Loucy (cell line): ENCODE measurements at regions not wholly inside any gene's neighbourhood (a gene's known extent, or its start where the extent isn't known, plus 50 kb on each side); places are given as distances from the start of the nearest gene placed in this dataset.

ENCODE experiments used
- EZH2phosphoT487 ChIP-seq: fragments of 200-600 bp; IDR thresholded peaks from 2 replicates; pipeline ENCODE4 v1.6.1; 2018; ENCODE audit warnings: antibody characterized with exemption, mild to moderate bottlenecking, moderate library complexity, borderline replicate concordance
- TF ChIP-seq, protein P1 (sequence below): fragments of 200-600 bp; sonication (generic); conservative IDR thresholded peaks from 2 replicates; pipeline ENCODE4 v1.5.1; 2014; ENCODE audit warnings: mild to moderate bottlenecking, antibody characterized with exemption, low read length

- TF ChIP-seq, protein P1, sequence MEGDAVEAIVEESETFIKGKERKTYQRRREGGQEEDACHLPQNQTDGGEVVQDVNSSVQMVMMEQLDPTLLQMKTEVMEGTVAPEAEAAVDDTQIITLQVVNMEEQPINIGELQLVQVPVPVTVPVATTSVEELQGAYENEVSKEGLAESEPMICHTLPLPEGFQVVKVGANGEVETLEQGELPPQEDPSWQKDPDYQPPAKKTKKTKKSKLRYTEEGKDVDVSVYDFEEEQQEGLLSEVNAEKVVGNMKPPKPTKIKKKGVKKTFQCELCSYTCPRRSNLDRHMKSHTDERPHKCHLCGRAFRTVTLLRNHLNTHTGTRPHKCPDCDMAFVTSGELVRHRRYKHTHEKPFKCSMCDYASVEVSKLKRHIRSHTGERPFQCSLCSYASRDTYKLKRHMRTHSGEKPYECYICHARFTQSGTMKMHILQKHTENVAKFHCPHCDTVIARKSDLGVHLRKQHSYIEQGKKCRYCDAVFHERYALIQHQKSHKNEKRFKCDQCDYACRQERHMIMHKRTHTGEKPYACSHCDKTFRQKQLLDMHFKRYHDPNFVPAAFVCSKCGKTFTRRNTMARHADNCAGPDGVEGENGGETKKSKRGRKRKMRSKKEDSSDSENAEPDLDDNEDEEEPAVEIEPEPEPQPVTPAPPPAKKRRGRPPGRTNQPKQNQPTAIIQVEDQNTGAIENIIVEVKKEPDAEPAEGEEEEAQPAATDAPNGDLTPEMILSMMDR = no peak
- TF ChIP-seq EZH2phosphoT487 = no peak
These were observed 1768.0 kb upstream of the PCDH10 start for GRCh38 chr4:131381055-131381454.
